Endothelial cell (in vitro differentiated cells): ENCODE measurements at regions not wholly inside any gene's neighbourhood (a gene's known extent, or its start where the extent isn't known, plus 50 kb on each side); places are given as distances from the start of the nearest gene placed in this dataset.
"Not testable (repeated sequence)": the region's sequence is repeated elsewhere in the genome, so short reads cannot be mapped to it uniquely, and the experiment has no call there.

Source experiments
- DNase-seq: peaks from one replicate; pipeline ENCODE4 v3.0.0; 2021; ENCODE audit warnings: low spot score
- H3K27ac Mint-ChIP-seq: one replicate; pipeline ENCODE4 v1.8.0; 2021; ENCODE audit warnings: mixed read lengths, inconsistent platforms; ENCODE audit not compliant: unreplicated experiment
- H3K27me3 Mint-ChIP-seq: one replicate; pipeline ENCODE4 v1.8.0; 2021; ENCODE audit warnings: mild to moderate bottlenecking, moderate library complexity, mixed read lengths, inconsistent platforms; ENCODE audit not compliant: unreplicated experiment
- H3K36me3 Mint-ChIP-seq: one replicate; pipeline ENCODE4 v1.8.0; 2021; ENCODE audit warnings: mild to moderate bottlenecking, low read depth, mixed read lengths, inconsistent platforms; ENCODE audit not compliant: unreplicated experiment
- H3K4me1 Mint-ChIP-seq: one replicate; pipeline ENCODE4 v1.8.0; 2021; ENCODE audit warnings: mild to moderate bottlenecking, mixed read lengths, inconsistent platforms; ENCODE audit not compliant: unreplicated experiment
- H3K4me3 Mint-ChIP-seq: one replicate; pipeline ENCODE4 v1.8.0; 2021; ENCODE audit warnings: mild to moderate bottlenecking, mixed read lengths, inconsistent platforms; ENCODE audit not compliant: unreplicated experiment
- H3K9me3 Mint-ChIP-seq: one replicate; pipeline ENCODE4 v1.8.0; 2021; ENCODE audit warnings: mixed read lengths, inconsistent platforms; ENCODE audit not compliant: unreplicated experiment

DNA sequence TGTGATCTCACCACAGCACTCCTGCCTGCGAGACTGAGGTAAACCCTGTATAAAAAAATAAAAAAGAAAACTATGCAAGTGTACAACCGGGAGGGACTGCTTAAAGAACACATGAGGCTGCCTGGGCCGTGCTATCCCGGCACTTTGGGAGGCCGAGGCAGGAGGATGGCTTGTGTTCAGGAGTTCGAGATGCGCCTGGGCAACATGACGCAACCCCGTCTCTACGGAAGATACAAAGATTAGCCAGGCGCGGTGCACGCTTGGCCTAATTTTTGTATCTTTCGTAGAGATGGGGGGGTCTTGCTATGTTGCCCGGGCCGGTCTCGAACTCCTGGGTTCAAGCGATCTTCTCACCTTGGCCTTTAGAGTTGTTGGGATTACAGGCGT lies 75.2 kb upstream of the ERV3-1 start:
- H3K9me3 Mint-ChIP-seq, H3K27me3 Mint-ChIP-seq, H3K27ac Mint-ChIP-seq, H3K4me1 Mint-ChIP-seq, DNase-seq, H3K36me3 Mint-ChIP-seq, H3K4me3 Mint-ChIP-seq: not testable (repeated sequence)

DNA sequence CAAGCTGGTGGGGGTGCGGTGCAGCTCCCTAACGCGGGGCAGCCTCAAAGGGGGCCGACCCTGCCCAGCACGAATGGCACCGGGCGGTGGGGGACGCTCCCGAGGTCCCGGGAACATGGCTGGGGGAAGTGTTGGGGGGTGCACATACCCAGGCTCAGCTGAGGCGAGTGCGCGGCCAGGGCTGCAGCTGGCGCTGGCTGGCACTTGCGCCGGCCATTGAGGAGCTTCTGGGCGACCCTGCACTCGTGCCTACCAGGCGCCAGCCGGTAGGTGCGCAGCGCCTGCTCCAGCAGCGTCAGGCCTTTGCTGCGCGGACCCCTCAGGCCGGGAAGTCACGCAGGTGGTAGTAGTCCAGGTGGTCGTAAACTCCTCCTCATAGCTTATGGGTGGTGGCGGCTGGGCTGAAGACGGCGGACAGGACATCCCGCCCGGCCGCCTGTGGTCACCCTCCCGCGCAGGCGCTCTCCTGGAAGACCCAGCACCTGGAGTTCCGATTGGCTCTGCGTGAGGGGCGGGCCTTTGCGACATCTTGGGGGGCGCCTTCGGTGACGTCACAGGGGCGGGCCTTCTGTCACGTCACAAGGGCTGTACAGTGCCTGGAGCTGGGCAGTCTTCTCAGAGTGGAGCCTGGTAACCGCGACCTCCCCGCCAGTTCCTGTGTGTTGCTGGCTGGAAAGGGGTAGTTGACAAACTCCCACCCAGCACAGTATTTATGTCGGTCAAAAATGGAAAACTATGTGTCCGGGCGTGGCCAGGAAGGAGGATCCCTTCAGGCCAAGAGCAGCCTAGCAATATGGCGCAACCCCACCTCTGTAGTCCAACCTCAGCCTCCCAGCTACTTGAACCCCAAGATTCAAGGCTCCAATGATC lies 74.5 kb upstream of the ERV3-1 start:
- not testable (repeated sequence) for H3K4me3 Mint-ChIP-seq, DNase-seq, H3K4me1 Mint-ChIP-seq, H3K27me3 Mint-ChIP-seq, H3K9me3 Mint-ChIP-seq, H3K27ac Mint-ChIP-seq, H3K36me3 Mint-ChIP-seq

DNA sequence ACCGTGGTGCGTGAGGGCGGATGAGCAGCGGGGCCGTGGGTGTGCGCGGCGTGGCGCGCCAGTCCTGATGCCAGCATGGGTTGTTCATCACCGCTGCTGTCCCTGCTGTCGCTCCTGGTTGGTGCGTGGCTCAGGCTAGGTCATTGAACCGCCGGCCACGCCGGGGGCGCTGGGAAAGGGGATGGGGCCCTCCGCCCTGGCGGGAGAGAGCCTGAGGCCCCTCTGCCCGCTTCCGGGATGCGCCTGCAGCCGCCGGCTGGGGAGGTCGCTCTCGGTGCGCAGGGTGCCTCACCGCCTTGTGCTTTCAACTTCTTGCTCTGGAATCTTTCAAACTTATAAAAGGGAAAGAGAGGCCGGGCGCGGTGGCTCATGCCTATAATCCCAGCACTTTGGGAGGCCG lies 68.5 kb upstream of the ERV3-1 start:
- not testable (repeated sequence) for DNase-seq

DNA sequence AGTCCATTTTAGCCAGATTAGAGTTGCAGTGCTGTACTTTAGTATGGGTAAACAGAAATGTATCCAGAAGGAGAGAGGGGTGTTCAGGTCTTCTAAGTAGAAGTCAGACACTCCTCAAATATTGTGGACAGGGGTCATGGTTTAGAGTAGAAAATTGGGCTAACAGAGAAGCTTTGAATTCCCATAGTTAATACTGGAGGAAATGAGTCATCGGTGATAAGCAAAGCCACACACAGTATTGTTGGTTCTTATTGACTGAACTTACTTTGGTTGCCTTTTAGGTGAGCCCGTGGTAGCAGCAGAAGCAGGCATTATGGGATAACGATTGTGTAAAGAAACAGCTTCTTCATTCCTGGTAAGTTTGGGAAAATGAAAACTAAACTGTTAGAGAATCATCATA lies 66.7 kb upstream of the ERV3-1 start:
- not testable (repeated sequence) for H3K27me3 Mint-ChIP-seq, DNase-seq, H3K27ac Mint-ChIP-seq, H3K36me3 Mint-ChIP-seq, H3K9me3 Mint-ChIP-seq, H3K4me1 Mint-ChIP-seq, H3K4me3 Mint-ChIP-seq

More for the DNA sequence above, 68.5 kb upstream of the ERV3-1 start:
- not testable (repeated sequence) for H3K9me3 Mint-ChIP-seq, H3K36me3 Mint-ChIP-seq, H3K4me3 Mint-ChIP-seq, H3K27ac Mint-ChIP-seq, H3K4me1 Mint-ChIP-seq, H3K27me3 Mint-ChIP-seq

DNA sequence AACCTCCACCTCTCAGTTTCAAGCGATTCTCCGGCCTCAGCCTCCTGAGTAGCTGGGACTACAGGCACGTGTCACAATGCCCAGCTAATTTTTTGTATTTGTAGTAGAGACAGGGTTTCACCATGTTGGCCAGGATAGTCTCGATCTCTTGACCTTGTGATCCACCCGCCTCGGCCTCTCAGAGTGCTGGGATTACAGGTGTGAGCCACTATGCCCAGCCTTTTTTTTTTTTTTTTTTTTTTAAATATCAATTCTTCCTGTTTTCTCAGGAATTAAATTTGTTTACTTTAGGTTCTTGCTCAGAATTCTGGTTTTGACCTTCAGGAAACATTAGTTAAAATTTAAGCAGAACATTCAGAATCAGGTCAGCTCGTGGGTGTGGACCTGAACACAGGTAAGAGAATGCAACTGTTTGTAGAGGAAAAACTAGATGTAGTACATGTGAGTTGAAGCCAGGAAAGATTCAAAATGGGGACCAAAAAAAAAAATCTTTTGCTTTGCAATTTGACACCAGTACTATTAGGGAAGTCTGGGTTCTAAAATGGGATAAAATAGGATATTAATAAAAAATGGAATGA lies 65.5 kb upstream of the ERV3-1 start:
- not testable (repeated sequence) for DNase-seq, H3K4me3 Mint-ChIP-seq, H3K27me3 Mint-ChIP-seq, H3K27ac Mint-ChIP-seq, H3K4me1 Mint-ChIP-seq, H3K9me3 Mint-ChIP-seq, H3K36me3 Mint-ChIP-seq

DNA sequence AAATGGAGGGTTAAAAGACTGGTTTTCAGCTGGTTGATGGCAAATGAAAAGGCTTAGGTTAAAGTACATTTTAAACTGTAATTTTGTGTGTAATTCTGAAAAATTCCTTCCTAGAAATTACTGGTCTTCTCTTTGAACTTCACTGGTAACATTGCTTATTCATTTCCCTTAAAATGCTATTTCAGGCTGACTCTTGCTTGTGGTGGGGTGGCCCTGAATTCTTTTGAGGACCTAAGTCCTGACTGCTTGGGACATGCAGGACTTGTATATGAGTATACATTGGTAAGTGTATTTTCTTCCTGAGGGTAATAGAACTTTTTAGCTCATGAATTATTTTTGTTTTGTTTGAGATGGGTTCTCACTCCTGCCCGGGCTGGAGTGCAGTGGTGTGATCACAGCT lies 63.0 kb upstream of the ERV3-1 start:
- H3K36me3 Mint-ChIP-seq, H3K27ac Mint-ChIP-seq, H3K27me3 Mint-ChIP-seq, H3K9me3 Mint-ChIP-seq, H3K4me1 Mint-ChIP-seq, DNase-seq, H3K4me3 Mint-ChIP-seq: not testable (repeated sequence)

DNA sequence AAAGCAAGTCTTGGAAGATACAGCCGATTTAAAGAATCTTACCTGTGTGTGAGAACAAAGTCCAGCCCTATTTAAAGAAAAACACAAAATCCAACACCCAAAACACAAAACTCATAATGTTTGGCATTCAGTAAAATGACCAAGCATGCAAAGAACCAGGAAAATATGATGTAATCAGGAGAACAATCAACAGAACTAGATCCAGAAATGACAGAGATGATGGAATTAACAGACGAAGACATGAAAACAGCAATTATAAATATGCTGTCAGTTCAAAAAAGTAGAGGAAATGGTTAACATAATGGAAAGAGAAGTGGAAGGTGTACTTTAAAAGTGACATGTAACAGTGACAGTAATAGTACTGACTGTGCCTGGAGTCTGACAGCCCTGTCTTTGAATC lies 56.1 kb upstream of the ERV3-1 start:
- H3K27me3 Mint-ChIP-seq, H3K9me3 Mint-ChIP-seq, H3K4me3 Mint-ChIP-seq, DNase-seq, H3K27ac Mint-ChIP-seq, H3K36me3 Mint-ChIP-seq, H3K4me1 Mint-ChIP-seq: not testable (repeated sequence)

DNA sequence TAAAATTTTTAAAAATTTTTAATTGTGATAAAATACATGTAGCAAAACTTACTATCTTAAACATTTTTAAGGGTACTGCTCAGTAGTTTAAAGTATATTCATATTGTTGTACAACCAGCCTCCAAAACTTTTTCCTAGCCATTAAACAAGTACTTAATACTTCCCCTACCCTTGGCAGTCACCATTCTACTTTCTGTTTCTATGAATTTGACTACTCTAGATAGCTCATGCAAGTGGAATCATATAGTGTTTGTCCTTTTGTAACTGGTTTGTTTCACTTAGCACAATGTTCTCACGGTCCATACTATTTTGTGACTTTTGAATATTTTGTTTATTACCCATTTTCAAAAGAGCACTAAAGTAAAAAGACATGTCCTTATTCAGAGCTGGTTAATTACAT lies 52.8 kb upstream of the ERV3-1 start:
- H3K9me3 Mint-ChIP-seq, DNase-seq, H3K36me3 Mint-ChIP-seq, H3K4me3 Mint-ChIP-seq, H3K27ac Mint-ChIP-seq, H3K27me3 Mint-ChIP-seq, H3K4me1 Mint-ChIP-seq: not testable (repeated sequence)
